ENCODE measurements at regions not wholly inside any gene's neighbourhood (a gene's known extent, or its start where the extent isn't known, plus 50 kb on each side); places are given as distances from the start of the nearest gene placed in this dataset.

DNA sequence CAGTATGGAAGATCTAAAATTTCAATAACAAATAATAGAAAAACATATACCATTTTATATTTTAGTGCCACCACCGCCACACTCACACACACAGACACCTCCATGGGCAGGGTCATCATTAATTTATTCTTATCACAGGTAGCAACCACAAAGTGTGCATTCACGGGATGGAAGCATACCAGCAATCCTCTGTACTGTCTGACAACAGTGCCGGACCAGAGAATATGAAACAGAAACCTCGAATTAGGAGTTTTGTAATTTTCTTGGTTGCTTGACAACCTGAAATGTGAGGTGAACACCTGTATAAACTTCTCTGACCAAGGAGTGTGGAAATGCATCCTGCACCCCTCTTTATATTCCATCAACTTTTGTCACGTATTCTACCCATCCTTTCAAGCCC, 213.9 kb upstream of the KCNIP4 start:
- TF ChIP-seq, protein P1, sequence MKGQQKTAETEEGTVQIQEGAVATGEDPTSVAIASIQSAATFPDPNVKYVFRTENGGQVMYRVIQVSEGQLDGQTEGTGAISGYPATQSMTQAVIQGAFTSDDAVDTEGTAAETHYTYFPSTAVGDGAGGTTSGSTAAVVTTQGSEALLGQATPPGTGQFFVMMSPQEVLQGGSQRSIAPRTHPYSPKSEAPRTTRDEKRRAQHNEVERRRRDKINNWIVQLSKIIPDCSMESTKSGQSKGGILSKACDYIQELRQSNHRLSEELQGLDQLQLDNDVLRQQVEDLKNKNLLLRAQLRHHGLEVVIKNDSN (IDR thresholded peaks at IDR 0.05), result no peak
- TF ChIP-seq CEBPB (IDR thresholded peaks at IDR 0.05), result no peak
- TF ChIP-seq EGR1 (IDR thresholded peaks at IDR 0.05), result no peak
- no peak for TF ChIP-seq TCF12 (IDR thresholded peaks at IDR 0.05; ENCODE audit: low read depth)
- TF ChIP-seq, protein P2, sequence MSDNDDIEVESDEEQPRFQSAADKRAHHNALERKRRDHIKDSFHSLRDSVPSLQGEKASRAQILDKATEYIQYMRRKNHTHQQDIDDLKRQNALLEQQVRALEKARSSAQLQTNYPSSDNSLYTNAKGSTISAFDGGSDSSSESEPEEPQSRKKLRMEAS (IDR thresholded peaks at IDR 0.05), result no peak
- TF ChIP-seq EP300 (IDR thresholded peaks at IDR 0.05; ENCODE audit: borderline replicate concordance), result no peak
- TF ChIP-seq CREB1 (IDR thresholded peaks at IDR 0.05; ENCODE audit: low read depth), result no peak
- TF ChIP-seq, protein P3, sequence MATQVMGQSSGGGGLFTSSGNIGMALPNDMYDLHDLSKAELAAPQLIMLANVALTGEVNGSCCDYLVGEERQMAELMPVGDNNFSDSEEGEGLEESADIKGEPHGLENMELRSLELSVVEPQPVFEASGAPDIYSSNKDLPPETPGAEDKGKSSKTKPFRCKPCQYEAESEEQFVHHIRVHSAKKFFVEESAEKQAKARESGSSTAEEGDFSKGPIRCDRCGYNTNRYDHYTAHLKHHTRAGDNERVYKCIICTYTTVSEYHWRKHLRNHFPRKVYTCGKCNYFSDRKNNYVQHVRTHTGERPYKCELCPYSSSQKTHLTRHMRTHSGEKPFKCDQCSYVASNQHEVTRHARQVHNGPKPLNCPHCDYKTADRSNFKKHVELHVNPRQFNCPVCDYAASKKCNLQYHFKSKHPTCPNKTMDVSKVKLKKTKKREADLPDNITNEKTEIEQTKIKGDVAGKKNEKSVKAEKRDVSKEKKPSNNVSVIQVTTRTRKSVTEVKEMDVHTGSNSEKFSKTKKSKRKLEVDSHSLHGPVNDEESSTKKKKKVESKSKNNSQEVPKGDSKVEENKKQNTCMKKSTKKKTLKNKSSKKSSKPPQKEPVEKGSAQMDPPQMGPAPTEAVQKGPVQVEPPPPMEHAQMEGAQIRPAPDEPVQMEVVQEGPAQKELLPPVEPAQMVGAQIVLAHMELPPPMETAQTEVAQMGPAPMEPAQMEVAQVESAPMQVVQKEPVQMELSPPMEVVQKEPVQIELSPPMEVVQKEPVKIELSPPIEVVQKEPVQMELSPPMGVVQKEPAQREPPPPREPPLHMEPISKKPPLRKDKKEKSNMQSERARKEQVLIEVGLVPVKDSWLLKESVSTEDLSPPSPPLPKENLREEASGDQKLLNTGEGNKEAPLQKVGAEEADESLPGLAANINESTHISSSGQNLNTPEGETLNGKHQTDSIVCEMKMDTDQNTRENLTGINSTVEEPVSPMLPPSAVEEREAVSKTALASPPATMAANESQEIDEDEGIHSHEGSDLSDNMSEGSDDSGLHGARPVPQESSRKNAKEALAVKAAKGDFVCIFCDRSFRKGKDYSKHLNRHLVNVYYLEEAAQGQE (IDR thresholded peaks at IDR 0.05; ENCODE audit: low read depth), result no peak
- no peak for TF ChIP-seq TAF1 (IDR thresholded peaks at IDR 0.05; ENCODE audit: low read depth)
- no peak for TF ChIP-seq YY1 (IDR thresholded peaks at IDR 0.05; ENCODE audit: low read depth)
- no peak for TF ChIP-seq TEAD4 (IDR thresholded peaks at IDR 0.05)
- no peak for TF ChIP-seq RAD21 (IDR thresholded peaks at IDR 0.05; ENCODE audit: low read depth)

Measured in Ishikawa (cell line).